CD8-positive, alpha-beta memory T cell (primary cell): ENCODE measurements at regions not wholly inside any gene's neighbourhood (a gene's known extent, or its start where the extent isn't known, plus 50 kb on each side); places are given as distances from the start of the nearest gene placed in this dataset.

Source experiments
- CTCF ChIA-PET: fragments of 350-600 bp; sonication (Branson Sonifier 250); formaldehyde crosslinking; loops from one replicate; lab custom pipeline; 2021; ENCODE audit warnings: antibody characterized with exemption; lab: Charles Lee
- POLR2A ChIA-PET: fragments of 350-600 bp; sonication (Branson Sonifier 250); formaldehyde crosslinking; loops from one replicate; lab custom pipeline; 2021; ENCODE audit warnings: antibody characterized with exemption; lab: Charles Lee
- DNase-seq, 5 donors: peaks; one replicate each; pipeline versions ENCODE4 v3.0.0 to v3.0.0-alpha.2; 2020 to 2022; ENCODE audit warnings: mixed read lengths in 1 of 5
- H3K27ac ChIP-seq: one replicate; pipeline ENCODE4 v1.7.0; 2013; ENCODE audit warnings: low read depth, mild to moderate bottlenecking, low read length, moderate library complexity
- H3K27me3 ChIP-seq: 2 replicates; pipeline ENCODE4 v1.7.0; 2013; ENCODE audit warnings: low read length, mild to moderate bottlenecking; ENCODE audit not compliant: insufficient read depth, poor library complexity, severe bottlenecking
- H3K36me3 ChIP-seq: 2 replicates; pipeline ENCODE4 v1.7.0; 2013; ENCODE audit warnings: mild to moderate bottlenecking, low read length, moderate library complexity; ENCODE audit not compliant: insufficient read depth
- H3K4me1 ChIP-seq: 2 replicates; pipeline ENCODE4 v1.7.0; 2013; ENCODE audit warnings: mild to moderate bottlenecking, low read length, moderate library complexity; ENCODE audit not compliant: insufficient read depth
- H3K4me3 ChIP-seq: 2 replicates; pipeline ENCODE4 v1.7.0; 2013; ENCODE audit warnings: mild to moderate bottlenecking, low read length
- H3K9me3 ChIP-seq: 2 replicates; pipeline ENCODE4 v1.7.0; 2013; ENCODE audit warnings: mild to moderate bottlenecking, low read length
- H3K27ac Mint-ChIP-seq, 8 donors: one replicate each; pipeline ENCODE4 v1.8.0; 2020 to 2021; ENCODE audit warnings: mixed read lengths in 8 of 8, mild to moderate bottlenecking in 6 of 8, inconsistent platforms in 3 of 8, moderate library complexity in 3 of 8
- H3K27me3 Mint-ChIP-seq, 2 donors: one replicate each; pipeline ENCODE4 v1.8.0; 2020 to 2021; ENCODE audit warnings: mixed read lengths in 2 of 2, mild to moderate bottlenecking in 1 of 2, moderate library complexity in 1 of 2
- H3K36me3 Mint-ChIP-seq, 3 donors: one replicate each; pipeline ENCODE4 v1.8.0; 2020 to 2021; ENCODE audit warnings: mixed read lengths in 3 of 3, inconsistent platforms in 1 of 3, mild to moderate bottlenecking in 1 of 3
- H3K4me1 Mint-ChIP-seq, 3 donors: one replicate each; pipeline ENCODE4 v1.8.0; 2020 to 2021; ENCODE audit warnings: mixed read lengths in 3 of 3, inconsistent platforms in 1 of 3, mild to moderate bottlenecking in 1 of 3
- H3K4me3 Mint-ChIP-seq, 7 donors: one replicate each; pipeline ENCODE4 v1.8.0; 2020 to 2021; ENCODE audit warnings: mixed read lengths in 7 of 7, mild to moderate bottlenecking in 6 of 7, moderate library complexity in 4 of 7, inconsistent platforms in 2 of 7
- H3K9me3 Mint-ChIP-seq, 5 donors: one replicate each; pipeline ENCODE4 v1.8.0; 2020 to 2022; ENCODE audit warnings: mixed read lengths in 5 of 5, mild to moderate bottlenecking in 3 of 5, moderate library complexity in 2 of 5, inconsistent platforms in 1 of 5

DNA sequence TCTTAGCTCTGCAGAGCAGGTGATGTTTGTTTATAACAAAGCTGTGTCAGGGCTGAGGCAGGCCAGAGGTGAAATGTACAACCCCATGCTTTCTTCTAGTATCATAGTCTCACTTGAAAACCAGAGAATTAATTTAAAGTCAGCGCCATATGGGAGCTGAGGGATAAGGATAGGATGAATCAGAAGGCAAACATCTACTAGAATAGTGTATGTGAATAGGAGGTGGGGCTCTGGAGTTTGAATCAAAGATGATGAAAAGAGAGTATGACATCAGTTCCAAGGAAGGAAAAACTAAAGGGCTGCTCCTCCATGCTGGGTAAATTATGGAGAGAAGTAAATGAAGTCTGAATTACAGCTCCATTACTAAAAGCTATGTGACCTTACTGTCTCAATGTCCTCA, 441.5 kb downstream of the RASEF start:
- Mint-ChIP-seq H3K9me3 (peaks cover 0 to 46% (median 15%) of the 10 kb centered on the region in 5 donors), H3K27ac (no peak overlapping the region), H3K4me3 (no peak overlapping the region), H3K4me1 (no peaks in the 10 kb centered on the region), H3K27me3 (no peaks in the 10 kb centered on the region), H3K36me3 (no peaks in the 10 kb centered on the region)
- POLR2A ChIA-PET: no interaction called here
- H3K27ac ChIP-seq: no peak overlapping the region
- H3K4me1 ChIP-seq: no peaks in the 10 kb centered on the region
- DNase-seq: no peak
- no peaks in the 10 kb centered on the region for H3K9me3 ChIP-seq
- H3K4me3 ChIP-seq: no peak overlapping the region
- H3K36me3 ChIP-seq: no peaks in the 10 kb centered on the region
- no peaks in the 10 kb centered on the region for H3K27me3 ChIP-seq
- CTCF ChIA-PET: no interaction called here

DNA sequence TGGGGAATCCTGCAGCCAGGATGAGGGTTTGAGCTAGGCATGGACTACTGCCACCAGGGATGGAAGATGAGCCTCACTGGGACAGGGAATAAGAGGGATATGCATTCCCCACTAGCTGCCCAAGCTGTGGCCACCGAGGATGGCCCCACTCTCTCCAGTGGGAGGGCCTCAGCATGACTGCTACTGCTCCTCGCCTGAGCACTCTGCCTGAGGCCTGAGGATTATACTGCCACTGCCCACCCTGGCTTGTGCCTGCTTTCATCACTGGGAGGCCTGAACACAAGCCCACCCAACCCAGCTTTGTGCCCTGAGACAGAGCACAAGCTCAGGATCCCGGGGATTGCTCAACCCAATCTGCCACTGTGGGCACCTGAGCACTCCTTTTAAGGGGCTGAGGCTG, 425.6 kb downstream of the RASEF start:
- Histone ChIP-seq H3K9me3 (no peaks in the 10 kb centered on the region), H3K27ac (no peak overlapping the region), H3K4me3 (no peak overlapping the region), H3K27me3 (no peaks in the 10 kb centered on the region), H3K4me1 (no peaks in the 10 kb centered on the region), H3K36me3 (no peaks in the 10 kb centered on the region)
- Mint-ChIP-seq H3K4me3 (no peak overlapping the region), H3K4me1 (no peaks in the 10 kb centered on the region), H3K27ac (no peak overlapping the region), H3K36me3 (no peaks in the 10 kb centered on the region), H3K27me3 (peaks cover 0 to 1% of the 10 kb centered on the region in 2 donors), H3K9me3 (peaks cover 9 to 26% (median 20%) of the 10 kb centered on the region in 5 donors)
- ChIA-PET POLR2A (no interaction called here), CTCF (no interaction called here)
- DNase-seq: no peak

- POLR2A ChIA-PET: no interaction called here
- Histone ChIP-seq H3K27me3 (no peaks in the 10 kb centered on the region), H3K4me1 (no peaks in the 10 kb centered on the region), H3K4me3 (no peak overlapping the region), H3K36me3 (no peaks in the 10 kb centered on the region), H3K27ac (no peak overlapping the region), H3K9me3 (no peaks in the 10 kb centered on the region)
- no peaks in the 10 kb centered on the region for H3K4me1 Mint-ChIP-seq
- H3K4me3 Mint-ChIP-seq: no peak overlapping the region
- H3K36me3 Mint-ChIP-seq: no peaks in the 10 kb centered on the region
- DNase-seq: no peak
- H3K27me3 Mint-ChIP-seq: peaks cover 0 to 1% of the 10 kb centered on the region in 2 donors
- H3K9me3 Mint-ChIP-seq: peaks cover 0 to 28% (median 10%) of the 10 kb centered on the region in 5 donors
- CTCF ChIA-PET: no interaction called here
- no peak overlapping the region for H3K27ac Mint-ChIP-seq
Measured at GRCh38 chr9:82645600-82645999, 417.3 kb downstream of the RASEF start.

- CTCF ChIA-PET: no interaction called here
Measured at GRCh38 chr9:82650368-82650767, 412.6 kb downstream of the RASEF start.

DNA sequence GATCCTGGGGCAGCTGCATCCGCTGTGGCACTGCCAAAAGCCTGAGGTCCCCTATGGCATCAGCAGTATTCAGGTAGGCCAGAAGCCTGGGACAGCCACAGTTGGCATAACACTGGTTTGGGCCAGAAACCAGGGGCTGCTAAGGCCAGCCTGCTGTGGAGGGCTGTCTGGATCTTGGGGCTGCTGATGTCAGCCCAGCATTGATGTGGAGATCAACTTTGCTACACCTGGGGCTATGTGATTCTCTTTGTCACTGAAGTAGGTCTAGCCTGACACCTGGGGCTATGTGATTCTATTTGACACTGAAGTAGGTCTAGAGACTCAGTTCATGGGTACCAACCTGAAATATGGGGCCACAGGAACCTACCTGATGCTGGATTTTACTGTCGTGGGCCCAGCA, 411.5 kb downstream of the RASEF start:
- no peaks in the 10 kb centered on the region for H3K36me3 Mint-ChIP-seq
- peaks cover 8 to 35% (median 19%) of the 10 kb centered on the region in 5 donors for H3K9me3 Mint-ChIP-seq
- no peak for DNase-seq
- H3K4me3 ChIP-seq: no peak overlapping the region
- H3K36me3 ChIP-seq: no peaks in the 10 kb centered on the region
- POLR2A ChIA-PET: no interaction called here
- no peaks in the 10 kb centered on the region for H3K27me3 ChIP-seq
- no peaks in the 10 kb centered on the region for H3K9me3 ChIP-seq
- H3K4me3 Mint-ChIP-seq: no peak overlapping the region
- H3K27ac ChIP-seq: no peak overlapping the region
- H3K27me3 Mint-ChIP-seq: no peaks in the 10 kb centered on the region
- no peaks in the 10 kb centered on the region for H3K4me1 Mint-ChIP-seq
- CTCF ChIA-PET: no interaction called here
- no peak overlapping the region for H3K27ac Mint-ChIP-seq
- H3K4me1 ChIP-seq: no peaks in the 10 kb centered on the region

More at GRCh38 chr9:82650368-82650767, 412.6 kb downstream of the RASEF start:
- no peak overlapping the region for H3K27ac Mint-ChIP-seq
- H3K36me3 ChIP-seq: no peaks in the 10 kb centered on the region
- H3K4me1 ChIP-seq: no peaks in the 10 kb centered on the region
- peaks cover 5 to 31% (median 19%) of the 10 kb centered on the region in 5 donors for H3K9me3 Mint-ChIP-seq
- H3K4me1 Mint-ChIP-seq: no peaks in the 10 kb centered on the region
- H3K4me3 Mint-ChIP-seq: no peak overlapping the region
- no peak overlapping the region for H3K4me3 ChIP-seq
- no peaks in the 10 kb centered on the region for H3K36me3 Mint-ChIP-seq
- H3K27me3 Mint-ChIP-seq: peaks cover 0 to 1% of the 10 kb centered on the region in 2 donors
- no peak overlapping the region for H3K27ac ChIP-seq
- POLR2A ChIA-PET: no interaction called here
- no peaks in the 10 kb centered on the region for H3K9me3 ChIP-seq
- no peaks in the 10 kb centered on the region for H3K27me3 ChIP-seq
- DNase-seq: no peak

DNA sequence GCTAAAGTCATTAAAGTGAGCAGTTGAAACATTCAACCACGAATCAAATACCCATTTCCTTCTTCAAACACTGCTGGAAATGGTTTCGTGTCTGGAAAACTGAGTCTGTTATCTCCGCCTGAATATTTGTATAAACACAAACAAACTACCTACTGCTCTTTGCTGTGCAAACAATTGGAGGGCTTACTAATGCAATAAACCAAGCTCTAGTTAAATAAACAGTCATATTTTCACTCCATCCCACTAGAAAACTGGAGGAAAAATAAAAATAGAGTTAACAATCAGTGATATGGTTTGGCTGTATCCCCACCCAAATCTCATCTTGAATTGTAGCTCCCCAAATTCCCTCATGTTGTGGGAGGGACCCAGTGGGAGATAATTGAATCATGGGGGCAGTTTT, 397.6 kb downstream of the RASEF start:
- Mint-ChIP-seq H3K36me3 (no peaks in the 10 kb centered on the region), H3K4me3 (no peak overlapping the region), H3K4me1 (no peaks in the 10 kb centered on the region), H3K27me3 (no peaks in the 10 kb centered on the region), H3K27ac (no peak overlapping the region), H3K9me3 (peaks cover 0 to 12% (median 2%) of the 10 kb centered on the region in 5 donors)
- H3K4me1 ChIP-seq: no peaks in the 10 kb centered on the region
- DNase-seq: no peak
- ChIA-PET CTCF (no interaction called here), POLR2A (no interaction called here)
- H3K9me3 ChIP-seq: no peaks in the 10 kb centered on the region
- H3K36me3 ChIP-seq: no peaks in the 10 kb centered on the region
- no peak overlapping the region for H3K4me3 ChIP-seq
- H3K27ac ChIP-seq: no peak overlapping the region
- H3K27me3 ChIP-seq: no peaks in the 10 kb centered on the region

- H3K27ac ChIP-seq: no peak overlapping the region
- CTCF ChIA-PET: no interaction called here
- no peaks in the 10 kb centered on the region for H3K27me3 ChIP-seq
- no peak for DNase-seq
- Mint-ChIP-seq H3K4me1 (no peaks in the 10 kb centered on the region), H3K27me3 (no peaks in the 10 kb centered on the region), H3K27ac (no peak overlapping the region), H3K9me3 (peaks cover 0 to 16% (median 2%) of the 10 kb centered on the region in 5 donors), H3K4me3 (no peak overlapping the region), H3K36me3 (no peaks in the 10 kb centered on the region)
- POLR2A ChIA-PET: no interaction called here
- no peaks in the 10 kb centered on the region for H3K4me1 ChIP-seq
- H3K4me3 ChIP-seq: no peak overlapping the region
- H3K9me3 ChIP-seq: no peaks in the 10 kb centered on the region
- no peaks in the 10 kb centered on the region for H3K36me3 ChIP-seq
Measured at GRCh38 chr9:82668689-82669199, 394.2 kb downstream of the RASEF start.

DNA sequence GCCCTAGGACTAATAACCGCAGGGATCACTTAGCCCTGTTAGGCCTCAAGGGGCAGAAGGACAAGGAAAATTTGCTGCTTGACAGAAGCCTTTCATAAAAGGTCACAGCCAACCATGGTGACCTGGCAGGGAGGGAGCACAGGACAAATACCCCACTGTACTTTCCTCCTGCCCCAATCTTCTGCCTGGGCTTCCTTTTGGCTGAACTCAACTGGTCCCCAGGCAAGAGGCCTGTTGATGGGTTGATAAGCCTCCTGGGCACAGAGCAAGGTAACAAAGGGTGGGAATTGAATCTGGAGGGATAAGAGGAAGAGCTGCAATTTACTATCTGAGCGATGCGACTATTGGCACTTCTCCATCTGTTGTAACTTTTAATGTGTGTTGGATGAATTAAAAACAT, 392.9 kb downstream of the RASEF start:
- H3K27me3 ChIP-seq: no peaks in the 10 kb centered on the region
- Mint-ChIP-seq H3K27ac (no peak overlapping the region), H3K9me3 (peaks cover 0 to 18% (median 2%) of the 10 kb centered on the region in 5 donors), H3K27me3 (no peaks in the 10 kb centered on the region), H3K36me3 (no peaks in the 10 kb centered on the region), H3K4me3 (no peak overlapping the region), H3K4me1 (no peaks in the 10 kb centered on the region)
- H3K27ac ChIP-seq: no peak overlapping the region
- H3K4me1 ChIP-seq: no peaks in the 10 kb centered on the region
- no peak overlapping the region for H3K4me3 ChIP-seq
- no peaks in the 10 kb centered on the region for H3K9me3 ChIP-seq
- no peak for DNase-seq
- no peaks in the 10 kb centered on the region for H3K36me3 ChIP-seq
- CTCF ChIA-PET: no interaction called here
- POLR2A ChIA-PET: no interaction called here

DNA sequence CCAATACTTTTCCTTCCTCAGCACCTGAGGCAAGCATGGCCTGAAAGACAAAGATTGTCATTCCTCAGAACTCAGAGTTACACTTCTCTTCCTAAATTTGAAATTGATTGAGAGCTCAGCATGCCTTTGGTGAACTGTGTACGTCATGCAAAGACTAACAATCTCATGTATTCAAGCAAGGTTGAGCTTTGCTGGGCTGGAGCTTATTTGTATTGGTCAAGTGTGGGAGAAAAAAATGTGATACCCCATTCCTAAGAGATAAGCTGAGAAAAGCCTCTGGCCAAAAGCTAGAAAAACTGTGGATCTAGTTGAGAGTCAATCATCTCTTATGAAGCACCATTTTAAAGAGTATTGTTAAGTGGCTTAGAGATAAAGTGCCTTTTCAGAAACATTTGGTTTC, 392.2 kb downstream of the RASEF start:
- Mint-ChIP-seq H3K36me3 (no peaks in the 10 kb centered on the region), H3K4me1 (no peaks in the 10 kb centered on the region), H3K27ac (no peak overlapping the region), H3K27me3 (no peaks in the 10 kb centered on the region), H3K4me3 (no peak overlapping the region), H3K9me3 (peaks cover 0 to 19% (median 2%) of the 10 kb centered on the region in 5 donors)
- Histone ChIP-seq H3K27ac (no peak overlapping the region), H3K4me3 (no peak overlapping the region), H3K9me3 (no peaks in the 10 kb centered on the region), H3K36me3 (no peaks in the 10 kb centered on the region), H3K4me1 (no peaks in the 10 kb centered on the region), H3K27me3 (no peaks in the 10 kb centered on the region)
- POLR2A ChIA-PET: no interaction called here
- DNase-seq: no peak
- CTCF ChIA-PET: no interaction called here
